ENCODE measurements at regions not wholly inside any gene's neighbourhood (a gene's known extent, or its start where the extent isn't known, plus 50 kb on each side); places are given as distances from the start of the nearest gene placed in this dataset.

GRCh38 chr7:18086165-18087025 lies 58.7 kb upstream of the PRPS1L1 start (continued):
- no peak for TF ChIP-seq CTCF (conservative IDR thresholded peaks at IDR 0.05; ENCODE audit: low read depth, low read length)

GRCh38 chr7:18087026-18087686 lies 59.5 kb upstream of the PRPS1L1 start:
- Histone ChIP-seq H2BK120ac (ENCODE audit: low read depth, low read length) (no peak overlapping the region), H4K8ac (ENCODE audit: low read depth in 2 of 2, low read length in 2 of 2) (no peak overlapping the region), H4K91ac (ENCODE audit: insufficient read depth, low read depth, low read length) (no peak overlapping the region), H3K9ac (ENCODE audit: low read depth, low read length) (no peak overlapping the region), H3K9me3 (ENCODE audit: control insufficient read depth, insufficient read depth, low read length) (peaks cover 5% of the 10 kb centered on the region), H3K4me3 (ENCODE audit: insufficient read depth, low read depth, low read length) (peak overlapping the region; percentile 63), H2BK15ac (ENCODE audit: low read depth, low read length) (no peak overlapping the region), H3K27ac (ENCODE audit: insufficient read depth, low read length) (no peak overlapping the region), H3K27me3 (ENCODE audit: control insufficient read depth, insufficient read depth, low read length) (peaks cover 28% of the 10 kb centered on the region), H4K5ac (ENCODE audit: low read depth, low read length) (no peak overlapping the region), H3K18ac (ENCODE audit: low read depth, low read length) (no peak overlapping the region), H3K79me1 (ENCODE audit: low read depth in 1 of 2, low read length in 2 of 2) (no peaks in the 10 kb centered on the region), H3K9me1 (ENCODE audit: insufficient read depth, low read length) (no peaks in the 10 kb centered on the region), H3K56ac (ENCODE audit: extremely low read depth, insufficient read depth, low read length) (no peak overlapping the region), H3K36me3 (ENCODE audit: control insufficient read depth, insufficient read depth, low read length) (no peaks in the 10 kb centered on the region), H3K23ac (ENCODE audit: low read depth, low read length) (0 out of 2 replicates have a peak overlapping the region, but pooled peaks have one; percentile 31), H3K4me2 (ENCODE audit: low read depth, low read length) (peak overlapping the region; percentile 89), H3K4ac (ENCODE audit: low read depth, low read length) (no peak overlapping the region), H4K20me1 (ENCODE audit: insufficient read depth, low read length) (no peaks in the 10 kb centered on the region), H2BK5ac (ENCODE audit: low read depth, low read length, poor library complexity, severe bottlenecking) (no peak overlapping the region), H2BK20ac (ENCODE audit: low read depth, low read length) (no peak overlapping the region), H3K14ac (replicated peaks; ENCODE audit: low read depth, low read length) (no peak overlapping the region), H3K4me1 (ENCODE audit: control insufficient read depth, insufficient read depth, low read length) (no peaks in the 10 kb centered on the region), H2AK9ac (replicated peaks; ENCODE audit: low read depth, low read length, poor library complexity) (peak overlapping the region; percentile 56), H2AFZ (replicated peaks; ENCODE audit: low read length, poor library complexity) (peak overlapping the region; percentile 87), H2AK5ac (ENCODE audit: low read depth, low read length) (no peak overlapping the region)
- DNase-seq (no peak), ATAC-seq (ENCODE audit: low read depth) (peak; percentile 55)
- POLR2A ChIA-PET (ENCODE audit: unreplicated experiment) = no interaction called here
- BruUV-seq (replicated peaks) = no TSS peak
- dilution Hi-C loops (cut with HindIII; ENCODE audit: low sequenced_read_pairs, unreplicated experiment) (no loop called here), intact Hi-C loops (cut with micrococcal nuclease) (no loop called here), in situ Hi-C loops (cut with MboI; ENCODE audit: low sequenced_read_pairs) (no loop called here)
- WGBS, 2 experiments (ENCODE audit: extremely low coverage in 2 of 2, insufficient read length in 1 of 2) = 20% methylated on average over 1 of the region's 38 CpGs; no CpG with 5 or more reads in 1 of the 2 experiments
- CTCF ChIA-PET = interaction anchor here (0.6 kb wide), 1 partner anchor 17 kb away, joined by 4 read pairs; no protein-coding TSS in a partner anchor
- TF ChIP-seq CTCF (conservative IDR thresholded peaks at IDR 0.05; ENCODE audit: low read depth, low read length) = no peak
- no peak for TF ChIP-seq FOS (IDR thresholded peaks at IDR 0.05; ENCODE audit: low read depth, low read length)
- TF ChIP-seq MAFK (IDR thresholded peaks at IDR 0.05; ENCODE audit: low read depth, low read length) = no peak
- no peak for TF ChIP-seq MAZ (IDR thresholded peaks at IDR 0.05; ENCODE audit: borderline replicate concordance, low read depth, low read length)
- no peak for TF ChIP-seq ELK1 (IDR thresholded peaks at IDR 0.05; ENCODE audit: borderline replicate concordance, low read depth, low read length)
- TF ChIP-seq CEBPB (IDR thresholded peaks at IDR 0.05; ENCODE audit: low read depth, low read length) = no peak
- no peak for TF ChIP-seq BHLHE40 (IDR thresholded peaks at IDR 0.05; ENCODE audit: low read depth, low read length)
- TF ChIP-seq MXI1 (IDR thresholded peaks at IDR 0.05; ENCODE audit: borderline replicate concordance, low read depth, low read length) = no peak

All from IMR-90 (cell line).